ENCODE measurements at regions not wholly inside any gene's neighbourhood (a gene's known extent, or its start where the extent isn't known, plus 50 kb on each side); places are given as distances from the start of the nearest gene placed in this dataset.

DNA sequence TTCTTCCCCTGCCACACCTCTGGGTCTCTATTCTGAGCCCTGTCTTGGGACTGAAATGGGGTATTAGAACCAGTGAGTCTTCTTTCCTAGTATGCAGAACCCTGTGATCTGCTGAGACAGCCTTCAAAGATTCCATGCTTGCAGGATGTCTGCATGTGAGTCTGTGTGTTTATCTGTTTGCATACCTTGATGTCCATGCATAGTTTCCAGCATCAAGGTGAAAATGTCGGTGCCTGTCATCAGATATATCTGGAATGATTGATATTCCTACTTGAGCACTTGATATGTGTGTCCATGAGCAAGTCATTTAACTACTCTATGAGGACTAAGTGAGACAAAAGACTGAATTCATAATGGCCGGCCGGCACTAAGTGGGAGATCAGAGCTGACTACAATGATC is 117.0 kb upstream of the HS3ST1 start:
- H3K9me3 ChIP-seq (ENCODE audit: low read length), result no peaks in the 10 kb centered on the region
- H3K4me3 ChIP-seq (ENCODE audit: low read length), result no peak overlapping the region
- no peak overlapping the region for H3K27ac ChIP-seq (ENCODE audit: low read length)
- H4K20me1 ChIP-seq (ENCODE audit: insufficient read depth), result no peaks in the 10 kb centered on the region
- H3K9ac ChIP-seq (ENCODE audit: low read length), result no peak overlapping the region
- H3F3A ChIP-seq (ENCODE audit: insufficient read depth, low read length, poor library complexity, severe bottlenecking), result no peaks in the 10 kb centered on the region
- no peaks in the 10 kb centered on the region for H3K9me2 ChIP-seq (ENCODE audit: insufficient read depth, low read length)
- H3K27me3 ChIP-seq (ENCODE audit: insufficient read depth, low read depth, low read length), result no peaks in the 10 kb centered on the region
- TF ChIP-seq POLR2AphosphoS5 (IDR thresholded peaks at IDR 0.05), result no peak
- TF ChIP-seq RAD21 (conservative IDR thresholded peaks at IDR 0.05), result no peak
- no peak for TF ChIP-seq EZH2 (IDR thresholded peaks at IDR 0.05; ENCODE audit: borderline replicate concordance, insufficient read depth, low read length, poor library complexity, severe bottlenecking)
- TF ChIP-seq MXI1 (conservative IDR thresholded peaks at IDR 0.05; ENCODE audit: poor library complexity, severe bottlenecking), result no peak
- no peaks in the 10 kb centered on the region for H3K36me3 ChIP-seq (ENCODE audit: insufficient read depth, low read length)
- no peak overlapping the region for H2AFZ ChIP-seq (ENCODE audit: low read depth, low read length)
- H3K4me2 ChIP-seq (ENCODE audit: low read length), result no peak overlapping the region
- H3K79me2 ChIP-seq (replicated peaks; ENCODE audit: insufficient read depth, low read length), result no peaks in the 10 kb centered on the region

DNA sequence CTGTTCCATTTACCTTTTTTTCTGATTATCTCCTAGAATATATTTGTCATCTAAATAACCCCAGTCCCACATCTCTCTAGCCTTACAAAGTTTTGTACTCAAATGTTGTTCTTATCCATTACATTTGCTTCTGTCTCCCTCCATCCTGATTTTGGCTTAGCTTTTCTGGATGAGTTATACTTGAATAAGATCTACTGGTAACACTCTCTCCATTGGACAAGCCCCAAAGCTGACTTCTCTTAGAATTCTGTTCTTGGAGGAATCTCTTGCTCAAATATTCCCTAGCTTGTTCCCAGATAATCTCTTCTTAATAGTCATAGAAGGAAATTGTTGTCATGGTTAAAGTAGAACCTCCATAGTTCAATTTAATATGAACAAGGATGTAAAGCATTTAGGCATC is 115.5 kb upstream of the HS3ST1 start:
- H3K4me2 ChIP-seq (ENCODE audit: low read length), result no peak overlapping the region
- H3F3A ChIP-seq (ENCODE audit: insufficient read depth, low read length, poor library complexity, severe bottlenecking), result no peaks in the 10 kb centered on the region
- TF ChIP-seq TAF1 (IDR thresholded peaks at IDR 0.05; ENCODE audit: low read depth), result no peak
- no peak for TF ChIP-seq SMC3 (conservative IDR thresholded peaks at IDR 0.05; ENCODE audit: poor library complexity)
- no peak for TF ChIP-seq EZH2 (IDR thresholded peaks at IDR 0.05; ENCODE audit: borderline replicate concordance, insufficient read depth, low read length, poor library complexity, severe bottlenecking)
- TF ChIP-seq POLR2AphosphoS5 (IDR thresholded peaks at IDR 0.05), result no peak
- TF ChIP-seq, protein P1, sequence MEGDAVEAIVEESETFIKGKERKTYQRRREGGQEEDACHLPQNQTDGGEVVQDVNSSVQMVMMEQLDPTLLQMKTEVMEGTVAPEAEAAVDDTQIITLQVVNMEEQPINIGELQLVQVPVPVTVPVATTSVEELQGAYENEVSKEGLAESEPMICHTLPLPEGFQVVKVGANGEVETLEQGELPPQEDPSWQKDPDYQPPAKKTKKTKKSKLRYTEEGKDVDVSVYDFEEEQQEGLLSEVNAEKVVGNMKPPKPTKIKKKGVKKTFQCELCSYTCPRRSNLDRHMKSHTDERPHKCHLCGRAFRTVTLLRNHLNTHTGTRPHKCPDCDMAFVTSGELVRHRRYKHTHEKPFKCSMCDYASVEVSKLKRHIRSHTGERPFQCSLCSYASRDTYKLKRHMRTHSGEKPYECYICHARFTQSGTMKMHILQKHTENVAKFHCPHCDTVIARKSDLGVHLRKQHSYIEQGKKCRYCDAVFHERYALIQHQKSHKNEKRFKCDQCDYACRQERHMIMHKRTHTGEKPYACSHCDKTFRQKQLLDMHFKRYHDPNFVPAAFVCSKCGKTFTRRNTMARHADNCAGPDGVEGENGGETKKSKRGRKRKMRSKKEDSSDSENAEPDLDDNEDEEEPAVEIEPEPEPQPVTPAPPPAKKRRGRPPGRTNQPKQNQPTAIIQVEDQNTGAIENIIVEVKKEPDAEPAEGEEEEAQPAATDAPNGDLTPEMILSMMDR (IDR thresholded peaks at IDR 0.05; ENCODE audit: poor library complexity, severe bottlenecking), result no peak
- TF ChIP-seq RAD21 (conservative IDR thresholded peaks at IDR 0.05), result no peak
- no peaks in the 10 kb centered on the region for H4K20me1 ChIP-seq (ENCODE audit: insufficient read depth)
- H3K9ac ChIP-seq (ENCODE audit: low read length), result no peak overlapping the region
- H3K4me3 ChIP-seq (ENCODE audit: low read length), result no peak overlapping the region
- no peak overlapping the region for H3K27ac ChIP-seq (ENCODE audit: low read length)
- H2AFZ ChIP-seq (ENCODE audit: low read depth, low read length), result no peak overlapping the region
- no peaks in the 10 kb centered on the region for H3K27me3 ChIP-seq (ENCODE audit: insufficient read depth, low read depth, low read length)
- no peaks in the 10 kb centered on the region for H3K9me2 ChIP-seq (ENCODE audit: insufficient read depth, low read length)
- H3K36me3 ChIP-seq (ENCODE audit: insufficient read depth, low read length), result no peaks in the 10 kb centered on the region
- no peaks in the 10 kb centered on the region for H3K79me2 ChIP-seq (replicated peaks; ENCODE audit: insufficient read depth, low read length)
- no peaks in the 10 kb centered on the region for H3K9me3 ChIP-seq (ENCODE audit: low read length)

DNA sequence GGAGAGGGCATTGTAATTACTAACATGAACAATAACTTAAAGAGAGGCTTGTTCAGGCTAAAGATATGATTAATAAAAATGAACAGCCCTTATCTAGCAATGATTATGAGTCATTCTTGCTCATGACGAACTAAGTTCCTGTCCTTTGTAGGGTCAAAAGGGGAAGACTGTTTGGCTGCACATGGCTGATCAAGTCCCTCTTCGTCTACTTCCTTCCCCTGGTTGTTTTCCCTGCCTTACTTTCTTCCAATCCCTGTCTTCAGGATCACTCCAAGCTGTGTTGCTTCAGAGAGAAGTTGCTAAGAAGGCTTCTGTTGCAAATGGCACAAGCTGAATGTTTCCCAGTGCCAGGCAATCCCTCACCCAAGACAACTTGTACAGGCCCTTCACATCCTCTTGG is 115.0 kb upstream of the HS3ST1 start:
- H3K4me2 ChIP-seq (ENCODE audit: low read length), result no peak overlapping the region
- H3K27me3 ChIP-seq (ENCODE audit: insufficient read depth, low read depth, low read length), result no peaks in the 10 kb centered on the region
- no peak overlapping the region for H3K27ac ChIP-seq (ENCODE audit: low read length)
- no peaks in the 10 kb centered on the region for H3K9me2 ChIP-seq (ENCODE audit: insufficient read depth, low read length)
- H3K79me2 ChIP-seq (replicated peaks; ENCODE audit: insufficient read depth, low read length), result no peaks in the 10 kb centered on the region
- no peaks in the 10 kb centered on the region for H4K20me1 ChIP-seq (ENCODE audit: insufficient read depth)
- no peak overlapping the region for H3K4me3 ChIP-seq (ENCODE audit: low read length)
- no peaks in the 10 kb centered on the region for H3F3A ChIP-seq (ENCODE audit: insufficient read depth, low read length, poor library complexity, severe bottlenecking)
- no peak for TF ChIP-seq SMC3 (conservative IDR thresholded peaks at IDR 0.05; ENCODE audit: poor library complexity)
- H3K9me3 ChIP-seq (ENCODE audit: low read length), result no peaks in the 10 kb centered on the region
- H2AFZ ChIP-seq (ENCODE audit: low read depth, low read length), result peak overlapping the region; percentile 8
- no peak overlapping the region for H3K9ac ChIP-seq (ENCODE audit: low read length)
- H3K36me3 ChIP-seq (ENCODE audit: insufficient read depth, low read length), result no peaks in the 10 kb centered on the region

DNA sequence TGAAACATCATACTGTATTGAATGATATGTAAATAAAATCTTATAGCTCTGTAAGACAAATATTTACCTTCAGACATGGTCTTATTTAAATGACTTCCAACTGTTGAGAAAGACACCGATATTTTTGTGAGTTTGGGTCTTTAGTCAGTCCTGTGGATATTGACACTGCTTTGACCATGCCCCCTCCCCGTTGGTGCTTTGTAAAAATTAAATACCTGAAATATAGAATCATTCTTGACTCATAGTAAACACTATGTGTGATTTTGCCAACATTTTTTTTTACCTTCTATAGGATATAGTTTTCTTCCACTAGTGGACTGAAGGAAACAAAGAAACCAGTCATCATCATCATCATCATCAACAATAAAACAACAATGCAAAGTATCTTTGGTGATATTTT is 114.3 kb upstream of the HS3ST1 start:
- no peak for TF ChIP-seq EP300 (conservative IDR thresholded peaks at IDR 0.05; ENCODE audit: poor library complexity, severe bottlenecking)
- TF ChIP-seq, protein P1 (IDR thresholded peaks at IDR 0.05; ENCODE audit: poor library complexity, severe bottlenecking), result no peak
- TF ChIP-seq, protein P2, sequence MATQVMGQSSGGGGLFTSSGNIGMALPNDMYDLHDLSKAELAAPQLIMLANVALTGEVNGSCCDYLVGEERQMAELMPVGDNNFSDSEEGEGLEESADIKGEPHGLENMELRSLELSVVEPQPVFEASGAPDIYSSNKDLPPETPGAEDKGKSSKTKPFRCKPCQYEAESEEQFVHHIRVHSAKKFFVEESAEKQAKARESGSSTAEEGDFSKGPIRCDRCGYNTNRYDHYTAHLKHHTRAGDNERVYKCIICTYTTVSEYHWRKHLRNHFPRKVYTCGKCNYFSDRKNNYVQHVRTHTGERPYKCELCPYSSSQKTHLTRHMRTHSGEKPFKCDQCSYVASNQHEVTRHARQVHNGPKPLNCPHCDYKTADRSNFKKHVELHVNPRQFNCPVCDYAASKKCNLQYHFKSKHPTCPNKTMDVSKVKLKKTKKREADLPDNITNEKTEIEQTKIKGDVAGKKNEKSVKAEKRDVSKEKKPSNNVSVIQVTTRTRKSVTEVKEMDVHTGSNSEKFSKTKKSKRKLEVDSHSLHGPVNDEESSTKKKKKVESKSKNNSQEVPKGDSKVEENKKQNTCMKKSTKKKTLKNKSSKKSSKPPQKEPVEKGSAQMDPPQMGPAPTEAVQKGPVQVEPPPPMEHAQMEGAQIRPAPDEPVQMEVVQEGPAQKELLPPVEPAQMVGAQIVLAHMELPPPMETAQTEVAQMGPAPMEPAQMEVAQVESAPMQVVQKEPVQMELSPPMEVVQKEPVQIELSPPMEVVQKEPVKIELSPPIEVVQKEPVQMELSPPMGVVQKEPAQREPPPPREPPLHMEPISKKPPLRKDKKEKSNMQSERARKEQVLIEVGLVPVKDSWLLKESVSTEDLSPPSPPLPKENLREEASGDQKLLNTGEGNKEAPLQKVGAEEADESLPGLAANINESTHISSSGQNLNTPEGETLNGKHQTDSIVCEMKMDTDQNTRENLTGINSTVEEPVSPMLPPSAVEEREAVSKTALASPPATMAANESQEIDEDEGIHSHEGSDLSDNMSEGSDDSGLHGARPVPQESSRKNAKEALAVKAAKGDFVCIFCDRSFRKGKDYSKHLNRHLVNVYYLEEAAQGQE (IDR thresholded peaks at IDR 0.05; ENCODE audit: borderline replicate concordance), result no peak
- TF ChIP-seq EZH2 (IDR thresholded peaks at IDR 0.05; ENCODE audit: borderline replicate concordance, insufficient read depth, low read length, poor library complexity, severe bottlenecking), result no peak
- TF ChIP-seq MXI1 (conservative IDR thresholded peaks at IDR 0.05; ENCODE audit: poor library complexity, severe bottlenecking), result no peak
- no peak for TF ChIP-seq SMC3 (conservative IDR thresholded peaks at IDR 0.05; ENCODE audit: poor library complexity)
- no peak for TF ChIP-seq POLR2AphosphoS5 (IDR thresholded peaks at IDR 0.05)
- TF ChIP-seq TAF1 (IDR thresholded peaks at IDR 0.05; ENCODE audit: low read depth), result no peak
- TF ChIP-seq RAD21 (conservative IDR thresholded peaks at IDR 0.05), result no peak
- Histone ChIP-seq H4K20me1 (ENCODE audit: insufficient read depth) (no peaks in the 10 kb centered on the region), H3K27me3 (ENCODE audit: insufficient read depth, low read depth, low read length) (no peaks in the 10 kb centered on the region), H3K9ac (ENCODE audit: low read length) (no peak overlapping the region), H3K9me3 (ENCODE audit: low read length) (no peaks in the 10 kb centered on the region), H3K9me2 (ENCODE audit: insufficient read depth, low read length) (no peaks in the 10 kb centered on the region), H2AFZ (ENCODE audit: low read depth, low read length) (no peak overlapping the region), H3K36me3 (ENCODE audit: insufficient read depth, low read length) (no peaks in the 10 kb centered on the region), H3K4me2 (ENCODE audit: low read length) (no peak overlapping the region), H3F3A (ENCODE audit: insufficient read depth, low read length, poor library complexity, severe bottlenecking) (no peaks in the 10 kb centered on the region), H3K4me3 (ENCODE audit: low read length) (no peak overlapping the region), H3K27ac (ENCODE audit: low read length) (no peak overlapping the region), H3K79me2 (replicated peaks; ENCODE audit: insufficient read depth, low read length) (no peaks in the 10 kb centered on the region)
